ENCODE measurements at regions not wholly inside any gene's neighbourhood (a gene's known extent, or its start where the extent isn't known, plus 50 kb on each side); places are given as distances from the start of the nearest gene placed in this dataset.

DNA sequence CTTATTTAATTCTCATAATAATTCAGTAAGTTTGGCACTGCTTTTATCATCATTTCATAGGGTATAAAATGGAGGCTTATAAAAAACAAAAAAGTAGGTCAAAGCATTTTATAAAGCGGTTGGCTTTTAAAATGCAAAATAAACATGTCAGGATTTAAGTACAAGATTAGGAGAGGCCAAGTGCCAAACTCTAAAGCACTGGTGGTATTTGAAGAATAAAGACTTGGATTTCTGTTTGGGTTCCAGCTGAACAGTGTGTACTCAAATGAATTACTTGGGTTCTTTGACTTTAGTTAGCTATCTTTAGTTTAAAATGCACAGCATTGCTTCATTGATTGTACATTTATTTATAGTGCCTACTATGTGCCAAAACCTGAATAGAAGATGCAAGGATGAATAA lies 966.6 kb upstream of the SEL1L start:
- Histone ChIP-seq H3K27me3 (ENCODE audit: control insufficient read depth in 2 of 2, insufficient read depth in 2 of 2, low read length in 2 of 2) (no peaks in the 10 kb centered on the region), H3K4me2 (ENCODE audit: insufficient read depth, low read length) (no peak overlapping the region), H3K9me1 (replicated peaks; ENCODE audit: control insufficient read depth, extremely low read depth, insufficient read depth, low read length) (no peaks in the 10 kb centered on the region), H3K79me2 (ENCODE audit: control insufficient read depth, insufficient read depth, low read length) (no peaks in the 10 kb centered on the region), H4K20me1 (replicated peaks; ENCODE audit: control insufficient read depth, extremely low read depth, insufficient read depth, low read length) (no peaks in the 10 kb centered on the region), H3K4me1 (ENCODE audit: control insufficient read depth, extremely low read depth, insufficient read depth, low read length) (no peaks in the 10 kb centered on the region), H3K9me3 (replicated peaks; ENCODE audit: control insufficient read depth, insufficient read depth, low read length) (peaks cover 2% of the 10 kb centered on the region), H3K4me3 (replicated peaks in 1 of 3; ENCODE audit: insufficient read depth in 1 of 3, low read depth in 1 of 3, low read length in 3 of 3) (no peak overlapping the region), H3K9ac (replicated peaks; ENCODE audit: extremely low read depth, insufficient read depth, low read length) (no peak overlapping the region), H3K27ac (ENCODE audit: insufficient read depth, low read depth, low read length) (no peak overlapping the region), H3K36me3 (ENCODE audit: control insufficient read depth in 2 of 2, extremely low read depth in 1 of 2, insufficient read depth in 2 of 2, low read length in 2 of 2) (no peaks in the 10 kb centered on the region), H2AFZ (ENCODE audit: low read depth, low read length) (no peak overlapping the region)
- BruUV-seq (replicated peaks) = no TSS peak
- TF ChIP-seq, protein P1, sequence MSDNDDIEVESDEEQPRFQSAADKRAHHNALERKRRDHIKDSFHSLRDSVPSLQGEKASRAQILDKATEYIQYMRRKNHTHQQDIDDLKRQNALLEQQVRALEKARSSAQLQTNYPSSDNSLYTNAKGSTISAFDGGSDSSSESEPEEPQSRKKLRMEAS (IDR thresholded peaks at IDR 0.05; ENCODE audit: insufficient read depth, insufficient read length) = no peak
- TF ChIP-seq FOS (IDR thresholded peaks at IDR 0.05; ENCODE audit: borderline replicate concordance, insufficient read depth, low read length) (no peak), POLR2A (IDR thresholded peaks at IDR 0.05; ENCODE audit: low read depth, low read length) (no peak), GATA2 (IDR thresholded peaks at IDR 0.05; ENCODE audit: insufficient read depth, insufficient read length, low read depth, low read length) (no peak), JUN (IDR thresholded peaks at IDR 0.05; ENCODE audit: borderline replicate concordance, insufficient read depth, insufficient read length, low read depth) (no peak), EZH2 (IDR thresholded peaks at IDR 0.05; ENCODE audit: borderline replicate concordance, low read depth, low read length, severe bottlenecking) (no peak), POLR2AphosphoS5 (IDR thresholded peaks at IDR 0.05; ENCODE audit: insufficient read depth, low read depth, low read length) (no peak), MYC (IDR thresholded peaks at IDR 0.05; ENCODE audit: low read depth, low read length) (no peak)
- TF ChIP-seq, protein P2, sequence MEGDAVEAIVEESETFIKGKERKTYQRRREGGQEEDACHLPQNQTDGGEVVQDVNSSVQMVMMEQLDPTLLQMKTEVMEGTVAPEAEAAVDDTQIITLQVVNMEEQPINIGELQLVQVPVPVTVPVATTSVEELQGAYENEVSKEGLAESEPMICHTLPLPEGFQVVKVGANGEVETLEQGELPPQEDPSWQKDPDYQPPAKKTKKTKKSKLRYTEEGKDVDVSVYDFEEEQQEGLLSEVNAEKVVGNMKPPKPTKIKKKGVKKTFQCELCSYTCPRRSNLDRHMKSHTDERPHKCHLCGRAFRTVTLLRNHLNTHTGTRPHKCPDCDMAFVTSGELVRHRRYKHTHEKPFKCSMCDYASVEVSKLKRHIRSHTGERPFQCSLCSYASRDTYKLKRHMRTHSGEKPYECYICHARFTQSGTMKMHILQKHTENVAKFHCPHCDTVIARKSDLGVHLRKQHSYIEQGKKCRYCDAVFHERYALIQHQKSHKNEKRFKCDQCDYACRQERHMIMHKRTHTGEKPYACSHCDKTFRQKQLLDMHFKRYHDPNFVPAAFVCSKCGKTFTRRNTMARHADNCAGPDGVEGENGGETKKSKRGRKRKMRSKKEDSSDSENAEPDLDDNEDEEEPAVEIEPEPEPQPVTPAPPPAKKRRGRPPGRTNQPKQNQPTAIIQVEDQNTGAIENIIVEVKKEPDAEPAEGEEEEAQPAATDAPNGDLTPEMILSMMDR (IDR thresholded peaks at IDR 0.05; ENCODE audit: extremely low read depth in 1 of 2, insufficient read depth in 1 of 2, low read depth in 1 of 2, low read length in 2 of 2) = no peak
- ChIA-PET CTCF (no interaction called here), POLR2A (no interaction called here)
- FAIRE-seq (no peak), DNase-seq (ENCODE audit: low read depth, low spot score) (no peak)
- intact Hi-C loops (cut with micrococcal nuclease) = no loop called here
- dilution Hi-C loops (cut with MboI; ENCODE audit: extremely low pct_ligation_motif_present, low sequenced_read_pairs) = no loop called here
